ENCODE measurements at regions not wholly inside any gene's neighbourhood (a gene's known extent, or its start where the extent isn't known, plus 50 kb on each side); places are given as distances from the start of the nearest gene placed in this dataset.

- H3K36me3 ChIP-seq (ENCODE audit: insufficient read depth, low read length), result no peaks in the 10 kb centered on the region
- H3K27ac Mint-ChIP-seq, result no peak overlapping the region
Observed at GRCh38 chr2:61770298-61770697, 83.6 kb downstream of the FAM161A start.

GRCh38 chr2:61769093-61769675 is 84.7 kb downstream of the FAM161A start:
- Histone ChIP-seq H3K9me3 (ENCODE audit: control insufficient read depth in 1 of 2, insufficient read depth in 1 of 2, low read length in 2 of 2) (peaks cover 5 to 18% of the 10 kb centered on the region in 2 experiments), H3K27me3 (ENCODE audit: control insufficient read depth in 1 of 2, insufficient read depth in 2 of 2, low read length in 2 of 2) (no peaks in the 10 kb centered on the region), H3K27ac (ENCODE audit: low read depth in 1 of 2, low read length in 2 of 2) (no peak overlapping the region), H3K4me3 (ENCODE audit: low read length) (no peak overlapping the region), H3K4me1 (ENCODE audit: insufficient read depth, low read length) (peaks cover 8% of the 10 kb centered on the region), H3K36me3 (ENCODE audit: insufficient read depth, low read length) (no peaks in the 10 kb centered on the region)
- ATAC-seq (ENCODE audit: poor library complexity) (no peak), DNase-seq (no peak)
- ChIA-PET POLR2A (no interaction called here), CTCF (no interaction called here)
- TF ChIP-seq CTCF (IDR thresholded peaks at IDR 0.05), result no peak
- Mint-ChIP-seq H3K9me3 (peaks cover 5% of the 10 kb centered on the region), H3K4me1 (ENCODE audit: low read depth) (peaks cover 5% of the 10 kb centered on the region), H3K27ac (no peak overlapping the region), H3K4me3 (no peak overlapping the region), H3K36me3 (ENCODE audit: low read depth) (peaks cover 5% of the 10 kb centered on the region), H3K27me3 (peaks cover 5% of the 10 kb centered on the region)
- intact Hi-C loops (cut with DNase I, micrococcal nuclease), result loop anchor here in 1 of 2 experiments (10.0 kb wide), 4 partner anchors 426 to 936 kb away; partner anchors contain the start of genes B3GNT2 and EHBP1

More at GRCh38 chr2:61770298-61770697, 83.6 kb downstream of the FAM161A start:
- Mint-ChIP-seq H3K27me3 (peaks cover 5% of the 10 kb centered on the region), H3K9me3 (peaks cover 3% of the 10 kb centered on the region), H3K4me1 (ENCODE audit: low read depth) (no peaks in the 10 kb centered on the region), H3K4me3 (no peak overlapping the region), H3K36me3 (ENCODE audit: low read depth) (no peaks in the 10 kb centered on the region)
- TF ChIP-seq CTCF (IDR thresholded peaks at IDR 0.05), result no peak
- ATAC-seq (ENCODE audit: poor library complexity), result no peak
- ChIA-PET CTCF (no interaction called here), POLR2A (no interaction called here)
- H3K27me3 ChIP-seq (ENCODE audit: control insufficient read depth in 1 of 2, insufficient read depth in 2 of 2, low read length in 2 of 2), result no peaks in the 10 kb centered on the region
- H3K4me1 ChIP-seq (ENCODE audit: insufficient read depth, low read length), result no peaks in the 10 kb centered on the region
- no peak for DNase-seq
- no peak overlapping the region for H3K4me3 ChIP-seq (ENCODE audit: low read length)
- no peak overlapping the region for H3K27ac ChIP-seq (ENCODE audit: low read depth in 1 of 2, low read length in 2 of 2)
- intact Hi-C loops (cut with DNase I, micrococcal nuclease), result no loop called here
- H3K9me3 ChIP-seq (ENCODE audit: control insufficient read depth in 1 of 2, insufficient read depth in 1 of 2, low read length in 2 of 2), result peaks cover 0 to 9% of the 10 kb centered on the region in 2 experiments

GRCh38 chr2:61764035-61764800 is 89.6 kb downstream of the FAM161A start:
- Mint-ChIP-seq H3K4me3 (peak overlapping the region; percentile 96), H3K27me3 (no peaks in the 10 kb centered on the region), H3K4me1 (ENCODE audit: low read depth) (peaks cover 22% of the 10 kb centered on the region), H3K36me3 (ENCODE audit: low read depth) (peaks cover 13% of the 10 kb centered on the region), H3K9me3 (peaks cover 8% of the 10 kb centered on the region), H3K27ac (peak overlapping the region; percentile 96)
- Histone ChIP-seq H3K36me3 (ENCODE audit: insufficient read depth, low read length) (no peaks in the 10 kb centered on the region), H3K27me3 (ENCODE audit: control insufficient read depth in 1 of 2, insufficient read depth in 2 of 2, low read length in 2 of 2) (no peaks in the 10 kb centered on the region), H3K4me1 (ENCODE audit: insufficient read depth, low read length) (peaks cover 13% of the 10 kb centered on the region), H3K4me3 (ENCODE audit: low read length) (peak overlapping the region; percentile 89), H3K27ac (ENCODE audit: low read depth in 1 of 2, low read length in 2 of 2) (peak overlapping the region; percentile 92 to 98), H3K9me3 (ENCODE audit: control insufficient read depth in 1 of 2, insufficient read depth in 1 of 2, low read length in 2 of 2) (peaks cover 5 to 19% of the 10 kb centered on the region in 2 experiments)
- POLR2A ChIA-PET, result interaction anchor here (0.7 to 3.4 kb wide), 8 partner anchors 9 to 619 kb away, joined by 3 to 33 read pairs (median 4); partner anchors contain the start of genes COMMD1, FAM161A and XPO1
- CTCF ChIA-PET, result no interaction called here
- ATAC-seq (ENCODE audit: poor library complexity) (peak; percentile 96), DNase-seq (peak; percentile 85 to 99 (median 93))
- TF ChIP-seq CTCF (IDR thresholded peaks at IDR 0.05), result no peak
- intact Hi-C loops (cut with DNase I, micrococcal nuclease), result loop anchor here (1.0 to 10.0 kb wide), 12 partner anchors 29 to 941 kb away; partner anchors contain the start of genes FAM161A (in 2 of the 2), XPO1 (in 2 of the 2), B3GNT2 (in 1 of the 2) and CCT4 (in 1 of the 2)
